GM21381 (cell line): ENCODE measurements at regions not wholly inside any gene's neighbourhood (a gene's known extent, or its start where the extent isn't known, plus 50 kb on each side); places are given as distances from the start of the nearest gene placed in this dataset.

Source experiments
- ATAC-seq: cut with Tn5 transposase; IDR thresholded peaks from one replicate; pipeline ENCODE4 v1.9.1; 2021; ENCODE audit warnings: mild to moderate bottlenecking, moderate library complexity; ENCODE audit not compliant: unreplicated experiment

GRCh38 chr12:102781117-102781516, 135.9 kb downstream of the PAH start:
- ATAC-seq = no peak

- no peak for ATAC-seq
These were observed 141.0 kb downstream of the PAH start for GRCh38 chr12:102776041-102776440.

GRCh38 chr12:102769323-102769916, 147.6 kb downstream of the PAH start:
- no peak for ATAC-seq

GRCh38 chr12:102766961-102767360, 150.1 kb downstream of the PAH start:
- ATAC-seq = no peak

- ATAC-seq = no peak
These were observed 151.3 kb downstream of the PAH start for GRCh38 chr12:102765736-102766135.

- no peak for ATAC-seq
These were observed 153.6 kb downstream of the PAH start for GRCh38 chr12:102763471-102763870.

GRCh38 chr12:102763061-102763460, 154.0 kb downstream of the PAH start:
- no peak for ATAC-seq

- no peak for ATAC-seq
These were observed 156.7 kb downstream of the PAH start for GRCh38 chr12:102760322-102760721.

- no peak for ATAC-seq
These were observed 157.6 kb downstream of the PAH start for GRCh38 chr12:102759466-102759865.

GRCh38 chr12:102757882-102758226, 159.2 kb downstream of the PAH start:
- no peak for ATAC-seq

- ATAC-seq = no peak
These were observed 159.7 kb downstream of the PAH start for GRCh38 chr12:102757154-102757881.

- no peak for ATAC-seq
These were observed 160.5 kb downstream of the PAH start for GRCh38 chr12:102756530-102756929.

GRCh38 chr12:102755266-102755665, 161.8 kb downstream of the PAH start:
- ATAC-seq = no peak

- no peak for ATAC-seq
These were observed 163.2 kb downstream of the PAH start for GRCh38 chr12:102753802-102754201.

- ATAC-seq = no peak
These were observed 168.3 kb downstream of the PAH start for GRCh38 chr12:102748704-102749103.

- ATAC-seq = no peak
These were observed 170.1 kb downstream of the PAH start for GRCh38 chr12:102746963-102747362.

- no peak for ATAC-seq
These were observed 171.0 kb downstream of the PAH start for GRCh38 chr12:102745971-102746600.

- ATAC-seq = no peak
These were observed 175.8 kb downstream of the PAH start for GRCh38 chr12:102741196-102741595.

- ATAC-seq = no peak
These were observed 176.7 kb downstream of the PAH start for GRCh38 chr12:102740141-102740955.

- no peak for ATAC-seq
These were observed 180.7 kb downstream of the PAH start for GRCh38 chr12:102736328-102736727.

GRCh38 chr12:102735104-102735503, 181.9 kb downstream of the PAH start:
- peak; percentile 93 for ATAC-seq

GRCh38 chr12:102730996-102731395, 186.0 kb downstream of the PAH start:
- ATAC-seq = no peak
